H1 (cell line): ENCODE measurements at regions not wholly inside any gene's neighbourhood (a gene's known extent, or its start where the extent isn't known, plus 50 kb on each side); places are given as distances from the start of the nearest gene placed in this dataset.

Experiments used
- CTCF ChIA-PET: fragments of 300-600 bp; sonication (Branson Sonifier 250); formaldehyde crosslinking; loops from one replicate; lab custom pipeline; 2021; ENCODE audit not compliant: partially characterized antibody; lab: Charles Lee
- POLR2A ChIA-PET: fragments of 300-600 bp; sonication (Branson Sonifier 250); formaldehyde crosslinking; loops from one replicate; lab custom pipeline; 2021; ENCODE audit warnings: inconsistent platforms; ENCODE audit not compliant: partially characterized antibody; lab: Charles Lee
- DNase-seq, 2 experiments: peaks; one replicate each; pipeline versions ENCODE4 v3.0.0 to v3.0.0-alpha.2; 2010 to 2022; ENCODE audit warnings: low spot score in 2 of 2, low read depth in 1 of 2, mixed read lengths in 1 of 2
- FAIRE-seq: peaks from 2 replicates; lab custom pipeline; 2011; peaks lifted over from hg19 to GRCh38; lab: Jason Lieb, UNC
- H2AFZ ChIP-seq: 2 replicates; pipeline ENCODE4 v1.8.1; 2012; ENCODE audit warnings: low read length, inconsistent platforms
- H2AK5ac ChIP-seq: 2 replicates; pipeline ENCODE4 v1.6.1; 2013; ENCODE audit warnings: low read depth, low read length
- H2BK120ac ChIP-seq: replicated peaks from 2 replicates; pipeline ENCODE3; 2013; ENCODE audit warnings: low read depth, low read length, inconsistent platforms
- H2BK12ac ChIP-seq: 2 replicates; pipeline ENCODE4 v1.6.1; 2013; ENCODE audit warnings: low read depth, low read length
- H2BK15ac ChIP-seq: 2 replicates; pipeline ENCODE4 v1.6.1; 2013; ENCODE audit warnings: low read length
- H2BK20ac ChIP-seq: 2 replicates; pipeline ENCODE4 v1.6.1; 2013; ENCODE audit warnings: low read length
- H2BK5ac ChIP-seq: 2 replicates; pipeline ENCODE4 v1.6.1; 2013; ENCODE audit warnings: low read depth, low read length
- H3K14ac ChIP-seq: 2 replicates; pipeline ENCODE4 v1.6.1; 2013; ENCODE audit warnings: inconsistent platforms; ENCODE audit not compliant: insufficient read length
- H3K18ac ChIP-seq: 2 replicates; pipeline ENCODE4 v1.6.1; 2013; ENCODE audit warnings: low read length; ENCODE audit errors: extremely low read depth
- H3K23ac ChIP-seq: 2 replicates; pipeline ENCODE4 v1.6.1; 2013; ENCODE audit warnings: inconsistent platforms; ENCODE audit not compliant: insufficient read length
- H3K23me2 ChIP-seq: 2 replicates; pipeline ENCODE4 v1.6.1; 2013; ENCODE audit warnings: low read depth, low read length
- H3K27ac ChIP-seq: 2 replicates; pipeline ENCODE4 v1.6.1; 2011; ENCODE audit warnings: low read depth, low read length, inconsistent platforms
- H3K27me3 ChIP-seq, 4 experiments: replicated peaks in 1 of 4; 1 replicate in 1 of 4; 2 replicates in 3 of 4; pipeline versions ENCODE4 v1.6.1 to v1.8.1; 2011 to 2013; ENCODE audit warnings: low read length in 3 of 4, mild to moderate bottlenecking in 3 of 4, inconsistent platforms in 2 of 4, mixed read lengths in 2 of 4, moderate library complexity in 1 of 4; ENCODE audit not compliant: control insufficient read depth in 3 of 4, insufficient read depth in 3 of 4; ENCODE audit errors: extremely low read depth in 1 of 4
- H3K36me3 ChIP-seq, 4 experiments: 2 replicates each; pipeline versions ENCODE4 v1.6.1 to v1.8.1; 2011 to 2013; ENCODE audit warnings: mild to moderate bottlenecking in 4 of 4, low read length in 3 of 4, moderate library complexity in 2 of 4, control low read depth in 1 of 4, inconsistent platforms in 1 of 4; ENCODE audit not compliant: insufficient read depth in 4 of 4, control insufficient read depth in 2 of 4
- H3K4ac ChIP-seq: replicated peaks from 2 replicates; pipeline ENCODE3; 2013; ENCODE audit warnings: low read length, low read depth, mixed read lengths, inconsistent platforms; ENCODE audit not compliant: insufficient read length
- H3K4me1 ChIP-seq, 4 experiments: replicated peaks in 1 of 4; 1 replicate in 1 of 4; 2 replicates in 3 of 4; pipeline versions ENCODE4 v1.6.1 to v1.8.1; 2011 to 2013; ENCODE audit warnings: low read length in 3 of 4, inconsistent platforms in 2 of 4, mixed read lengths in 1 of 4; ENCODE audit not compliant: insufficient read depth in 4 of 4, control insufficient read depth in 3 of 4
- H3K4me2 ChIP-seq, 2 experiments: 2 replicates each; pipeline versions ENCODE4 v1.6.1 to v1.8.1; 2011 to 2013; ENCODE audit warnings: low read depth in 2 of 2, low read length in 2 of 2, control low read depth in 1 of 2, inconsistent platforms in 1 of 2, mild to moderate bottlenecking in 1 of 2; ENCODE audit not compliant: insufficient read depth in 1 of 2
- H3K4me3 ChIP-seq, 4 experiments: fragments of 200-600, 300-600 bp in 1 of 4; sonication (generic), shearing (Covaris generic), sonication (Bioruptor Twin) in 1 of 4; 2 replicates each; pipeline versions ENCODE4 v1.5.1 to v1.8.1; 2011 to 2016; ENCODE audit warnings: low read length in 4 of 4, low read depth in 3 of 4, control low read depth in 2 of 4, inconsistent platforms in 2 of 4, mild to moderate bottlenecking in 2 of 4, mixed read lengths in 1 of 4, moderate library complexity in 1 of 4; ENCODE audit not compliant: insufficient read depth in 2 of 4; ENCODE audit errors: extremely low read depth in 1 of 4
- H3K56ac ChIP-seq: replicated peaks from 2 replicates; pipeline ENCODE3; 2013; ENCODE audit warnings: low read depth, mild to moderate bottlenecking, mixed read lengths, low read length, inconsistent platforms; ENCODE audit not compliant: insufficient read length
- H3K79me1 ChIP-seq: 2 replicates; pipeline ENCODE4 v1.6.1; 2013; ENCODE audit warnings: low read depth, low read length, control low read depth
- H3K79me2 ChIP-seq, 2 experiments: 2 replicates each; pipeline versions ENCODE4 v1.6.1 to v1.8.1; 2012 to 2013; ENCODE audit warnings: low read length in 2 of 2, mild to moderate bottlenecking in 2 of 2, inconsistent platforms in 1 of 2; ENCODE audit not compliant: insufficient read depth in 2 of 2, control insufficient read depth in 1 of 2
- H3K9ac ChIP-seq, 4 experiments: replicated peaks in 1 of 4; 1 replicate in 1 of 4; 2 replicates in 3 of 4; pipeline versions ENCODE4 v1.6.1 to v1.8.1; 2011 to 2013; ENCODE audit warnings: low read depth in 3 of 4, low read length in 3 of 4, control low read depth in 2 of 4, mild to moderate bottlenecking in 2 of 4, moderate library complexity in 2 of 4, inconsistent platforms in 1 of 4; ENCODE audit errors: extremely low read depth in 1 of 4
- H3K9me3 ChIP-seq, 2 experiments: 2 replicates each; pipeline versions ENCODE4 v1.6.1 to v1.8.1; 2012 to 2013; ENCODE audit warnings: mild to moderate bottlenecking in 2 of 2, moderate library complexity in 2 of 2, control low read depth in 1 of 2, inconsistent platforms in 1 of 2, low read depth in 1 of 2, low read length in 1 of 2, mixed read lengths in 1 of 2; ENCODE audit not compliant: insufficient read depth in 2 of 2
- H4K20me1 ChIP-seq, 2 experiments: replicated peaks in 1 of 2; 2 replicates each; pipeline versions ENCODE3 to v1.8.1; 2011 to 2013; ENCODE audit warnings: inconsistent platforms in 2 of 2, low read length in 2 of 2, mild to moderate bottlenecking in 1 of 2; ENCODE audit not compliant: insufficient read depth in 2 of 2, control insufficient read depth in 1 of 2
- H4K5ac ChIP-seq: 2 replicates; pipeline ENCODE4 v1.6.1; 2013; ENCODE audit warnings: low read length, low read depth, mixed read lengths, inconsistent platforms; ENCODE audit not compliant: insufficient read length
- H4K8ac ChIP-seq: 2 replicates; pipeline ENCODE4 v1.8.0; 2013; ENCODE audit warnings: mild to moderate bottlenecking, moderate library complexity, low read length, inconsistent platforms; ENCODE audit not compliant: insufficient read depth; ENCODE audit errors: extremely low read depth
- H4K91ac ChIP-seq: replicated peaks from 2 replicates; pipeline ENCODE3; 2013; ENCODE audit warnings: low read length, mixed read lengths, inconsistent platforms; ENCODE audit not compliant: insufficient read length
- BCL11A ChIP-seq, 2 experiments: IDR thresholded peaks; one replicate each; pipeline ENCODE4 v1.6.1; 2011; ENCODE audit warnings: low read depth in 2 of 2, low read length in 2 of 2, mild to moderate bottlenecking in 2 of 2
- CBX5 ChIP-seq: fragments of 300-800, 300-1000 bp; sonication (generic); IDR thresholded peaks from 2 replicates; pipeline ENCODE4 v1.7.1; 2016; ENCODE audit warnings: antibody characterized with exemption, low read length, low read depth
- CBX8 ChIP-seq: fragments of 300-800, 300-1000 bp; sonication (generic); IDR thresholded peaks from 2 replicates; pipeline ENCODE4 v1.7.1; 2016; ENCODE audit warnings: low read depth, low read length, borderline replicate concordance
- CTBP2 ChIP-seq: IDR thresholded peaks from 2 replicates; pipeline ENCODE4 v1.7.0; 2011; ENCODE audit warnings: borderline replicate concordance, mild to moderate bottlenecking, moderate library complexity, mixed read lengths, low read length; ENCODE audit not compliant: insufficient read depth, insufficient read length
- FOSL1 ChIP-seq: IDR thresholded peaks from 2 replicates; pipeline ENCODE4 v1.6.1; 2011; ENCODE audit warnings: mild to moderate bottlenecking, low read depth, low read length, moderate library complexity; ENCODE audit not compliant: insufficient read depth
- HDAC6 ChIP-seq: IDR thresholded peaks from one replicate; pipeline ENCODE4 v1.7.1; 2012; ENCODE audit warnings: low read depth, mild to moderate bottlenecking, inconsistent platforms, low read length, moderate library complexity
- SAP30 ChIP-seq: fragments of 300-600 bp; sonication (generic); IDR thresholded peaks from 2 replicates; pipeline ENCODE4 v1.7.1; 2012; ENCODE audit warnings: low read length, moderate library complexity, mild to moderate bottlenecking, inconsistent platforms; ENCODE audit not compliant: insufficient read depth, insufficient replicate concordance
- SRF ChIP-seq: IDR thresholded peaks from 2 replicates; pipeline ENCODE4 v1.6.1; 2011; ENCODE audit warnings: mild to moderate bottlenecking, low read depth, low read length, moderate library complexity
- ZNF274 ChIP-seq: IDR thresholded peaks from 2 replicates; pipeline ENCODE4 v1.7.0; 2012; ENCODE audit warnings: low read length, borderline replicate concordance; ENCODE audit errors: extremely low read depth
- WGBS, 2 experiments: shearing (Covaris generic) in 1 of 2; methylation state at CpG; one replicate each; pipeline versions ENCODE4 v1.1.6 to v1.1.7; 2013 to 2015; ENCODE audit warnings: low lambda C conversion rate in 2 of 2, mixed read lengths in 2 of 2, inconsistent platforms in 1 of 2, low coverage in 1 of 2, missing lambda C conversion rate in 1 of 2; ENCODE audit not compliant: insufficient replicate concordance in 2 of 2, insufficient coverage in 1 of 2, insufficient read length in 1 of 2; ENCODE audit errors: extremely low coverage in 1 of 2, missing lambda C conversion rate in 1 of 2; 5-methylcytosine and 5-hydroxymethylcytosine counted together
- TF ChIP-seq, protein P1 (sequence below): IDR thresholded peaks from 2 replicates; pipeline ENCODE4 v1.6.1; 2011; ENCODE audit warnings: low read length, improper control_type of control experiment

DNA sequence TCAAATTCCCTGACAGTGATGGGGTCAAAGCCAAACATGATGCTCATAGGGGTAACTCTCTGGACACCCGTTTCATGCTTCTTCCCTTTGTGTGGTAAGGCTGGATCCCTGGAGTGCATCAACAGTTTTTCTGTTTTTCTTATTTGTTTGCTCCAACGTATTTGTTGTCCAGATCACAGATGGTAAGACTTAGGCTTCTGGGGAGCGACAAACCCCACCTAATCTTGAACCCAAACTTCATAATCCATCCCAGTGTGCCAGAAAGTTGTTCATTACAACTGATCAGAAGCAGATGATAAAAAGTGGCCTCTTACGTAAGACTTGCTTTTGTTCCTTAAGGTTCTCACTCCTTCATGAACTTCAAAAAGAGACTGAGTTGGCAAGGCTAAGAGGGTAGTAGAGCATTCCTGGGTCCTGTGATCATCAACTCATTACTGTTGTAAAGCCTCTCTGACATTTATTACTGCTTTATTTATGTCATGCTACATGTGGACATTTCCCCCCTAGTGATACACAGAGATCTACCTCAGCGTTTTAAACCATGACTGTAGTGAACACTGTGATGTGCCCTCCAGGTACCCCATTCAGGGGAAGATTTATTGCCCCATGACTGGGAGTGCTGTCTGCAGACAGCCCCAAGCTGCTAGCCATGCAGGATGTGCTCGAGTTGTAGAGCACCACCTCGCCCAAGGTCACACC is 125.6 kb downstream of the CCDC71L start:
- no peak overlapping the region for H4K8ac ChIP-seq
- no peak overlapping the region for H2BK120ac ChIP-seq
- no peak overlapping the region for H3K56ac ChIP-seq
- no peak overlapping the region for H3K4me3 ChIP-seq
- no peaks in the 10 kb centered on the region for H3K4me1 ChIP-seq
- H3K79me2 ChIP-seq = no peaks in the 10 kb centered on the region
- DNase-seq (no peak), FAIRE-seq (no peak)
- no peak overlapping the region for H2BK20ac ChIP-seq
- H3K9ac ChIP-seq = no peak overlapping the region
- H3K36me3 ChIP-seq = no peaks in the 10 kb centered on the region
- no peak overlapping the region for H3K4ac ChIP-seq
- 84% methylated on average over 7 of the region's 7 CpGs; no CpG with 5 or more reads in 1 of the 2 experiments for WGBS, 2 experiments
- H2AFZ ChIP-seq = no peak overlapping the region
- no peak overlapping the region for H3K27ac ChIP-seq
- no peak overlapping the region for H3K14ac ChIP-seq
- 0 out of 2 replicates have a peak overlapping the region, but pooled peaks have one; percentile 9 for H2BK5ac ChIP-seq
- CTCF ChIA-PET = interaction anchor here (1.2 kb wide), 1 partner anchor 358 kb away, joined by 3 read pairs; no protein-coding TSS in a partner anchor
- no peak overlapping the region for H3K18ac ChIP-seq
- H3K9me3 ChIP-seq = peaks cover 0 to 2% of the 10 kb centered on the region in 2 experiments; a peak in 1 of 4 replicates
- POLR2A ChIA-PET = no interaction called here
- no peak overlapping the region for H3K23ac ChIP-seq
- H2BK15ac ChIP-seq = no peak overlapping the region
- no peak overlapping the region for H4K5ac ChIP-seq
- no peak overlapping the region for H3K4me2 ChIP-seq
- H3K27me3 ChIP-seq = no peaks in the 10 kb centered on the region
- no peaks in the 10 kb centered on the region for H4K20me1 ChIP-seq
- H3K79me1 ChIP-seq = no peaks in the 10 kb centered on the region
- TF ChIP-seq, protein P1, sequence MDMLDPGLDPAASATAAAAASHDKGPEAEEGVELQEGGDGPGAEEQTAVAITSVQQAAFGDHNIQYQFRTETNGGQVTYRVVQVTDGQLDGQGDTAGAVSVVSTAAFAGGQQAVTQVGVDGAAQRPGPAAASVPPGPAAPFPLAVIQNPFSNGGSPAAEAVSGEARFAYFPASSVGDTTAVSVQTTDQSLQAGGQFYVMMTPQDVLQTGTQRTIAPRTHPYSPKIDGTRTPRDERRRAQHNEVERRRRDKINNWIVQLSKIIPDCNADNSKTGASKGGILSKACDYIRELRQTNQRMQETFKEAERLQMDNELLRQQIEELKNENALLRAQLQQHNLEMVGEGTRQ = no peak
- TF ChIP-seq SAP30 (no peak), FOSL1 (no peak), HDAC6 (no peak), CBX5 (no peak), BCL11A (IDR thresholded peaks at IDR 0.05; ENCODE audit: low read depth in 2 of 2, low read length in 2 of 2) (no peak), CTBP2 (no peak), CBX8 (no peak), ZNF274 (no peak), SRF (no peak)
- TF ChIP-seq, all 59 proteins: peak for 0
- Histone ChIP-seq H3K23me2 (no peaks in the 10 kb centered on the region), H4K91ac (no peak overlapping the region), H2AK5ac (no peak overlapping the region), H2BK12ac (peak overlapping the region; percentile 65; the same call in 1 of the 2 replicates)
